ENCODE measurements at regions not wholly inside any gene's neighbourhood (a gene's known extent, or its start where the extent isn't known, plus 50 kb on each side); places are given as distances from the start of the nearest gene placed in this dataset.
"Not testable (repeated sequence)": the region's sequence is repeated elsewhere in the genome, so short reads cannot be mapped to it uniquely, and the experiment has no call there.

- Mint-ChIP-seq H3K36me3 (no peaks in the 10 kb centered on the region), H3K27me3 (ENCODE audit: low read depth in 2 of 2) (no peaks in the 10 kb centered on the region), H3K9me3 (no peaks in the 10 kb centered on the region), H3K4me3 (no peak overlapping the region), H3K27ac (no peak overlapping the region), H3K4me1 (no peaks in the 10 kb centered on the region)
- no peaks in the 10 kb centered on the region for H3K4me1 ChIP-seq (ENCODE audit: control insufficient read depth, insufficient read depth, low read length)
- no peaks in the 10 kb centered on the region for H3K36me3 ChIP-seq (ENCODE audit: control insufficient read depth, insufficient read depth, low read length)
- intact Hi-C loops (cut with micrococcal nuclease), result no loop called here
- no peaks in the 10 kb centered on the region for H3K9me3 ChIP-seq (ENCODE audit: control insufficient read depth, insufficient read depth, low read length)
- H3K27ac ChIP-seq (ENCODE audit: low read length), result no peak overlapping the region
- WGBS (ENCODE audit: insufficient coverage), result 88% methylated on average over 3 of the region's 3 CpGs
- DNase-seq, result no peak
- ATAC-seq, result no peak
- no peaks in the 10 kb centered on the region for H3K27me3 ChIP-seq (ENCODE audit: control insufficient read depth, insufficient read depth, low read length)
- TF ChIP-seq CTCF (IDR thresholded peaks at IDR 0.05), result no peak
- H3K4me3 ChIP-seq (ENCODE audit: low read length), result no peak overlapping the region
Measured at GRCh38 chr4:10837151-10837550, 152.6 kb upstream of the CLNK start.

GRCh38 chr4:10832806-10833628, 148.4 kb upstream of the CLNK start:
- Mint-ChIP-seq H3K4me3 (no peak overlapping the region), H3K9me3 (no peaks in the 10 kb centered on the region), H3K4me1 (no peaks in the 10 kb centered on the region), H3K27ac (no peak overlapping the region), H3K27me3 (ENCODE audit: low read depth in 2 of 2) (no peaks in the 10 kb centered on the region), H3K36me3 (no peaks in the 10 kb centered on the region)
- Histone ChIP-seq H3K4me3 (ENCODE audit: low read length) (no peak overlapping the region), H3K4me1 (ENCODE audit: control insufficient read depth, insufficient read depth, low read length) (no peaks in the 10 kb centered on the region), H3K27me3 (ENCODE audit: control insufficient read depth, insufficient read depth, low read length) (no peaks in the 10 kb centered on the region), H3K9me3 (ENCODE audit: control insufficient read depth, insufficient read depth, low read length) (no peaks in the 10 kb centered on the region), H3K36me3 (ENCODE audit: control insufficient read depth, insufficient read depth, low read length) (no peaks in the 10 kb centered on the region), H3K27ac (ENCODE audit: low read length) (no peak overlapping the region)
- TF ChIP-seq CTCF (IDR thresholded peaks at IDR 0.05), result no peak
- no peak for ATAC-seq
- DNase-seq, result no peak
- intact Hi-C loops (cut with micrococcal nuclease), result no loop called here
- 68% methylated on average over 8 of the region's 9 CpGs for WGBS (ENCODE audit: insufficient coverage)

GRCh38 chr4:10831727-10832408, 147.3 kb upstream of the CLNK start:
- no peak overlapping the region for H3K27ac ChIP-seq (ENCODE audit: low read length)
- no peaks in the 10 kb centered on the region for H3K36me3 ChIP-seq (ENCODE audit: control insufficient read depth, insufficient read depth, low read length)
- WGBS (ENCODE audit: insufficient coverage), result 85% methylated on average over 1 of the region's 2 CpGs
- no peaks in the 10 kb centered on the region for H3K27me3 ChIP-seq (ENCODE audit: control insufficient read depth, insufficient read depth, low read length)
- peaks cover 0 to 3% of the 10 kb centered on the region in 2 donors for H3K27me3 Mint-ChIP-seq (ENCODE audit: low read depth in 2 of 2)
- no peak for TF ChIP-seq CTCF (IDR thresholded peaks at IDR 0.05)
- H3K9me3 ChIP-seq (ENCODE audit: control insufficient read depth, insufficient read depth, low read length), result no peaks in the 10 kb centered on the region
- no peak for DNase-seq
- no peaks in the 10 kb centered on the region for H3K36me3 Mint-ChIP-seq
- no peak overlapping the region for H3K4me3 ChIP-seq (ENCODE audit: low read length)
- no peak for ATAC-seq
- no peak overlapping the region for H3K4me3 Mint-ChIP-seq
- H3K4me1 Mint-ChIP-seq, result no peaks in the 10 kb centered on the region
- H3K9me3 Mint-ChIP-seq, result no peaks in the 10 kb centered on the region
- no peak overlapping the region for H3K27ac Mint-ChIP-seq
- intact Hi-C loops (cut with micrococcal nuclease), result no loop called here
- no peaks in the 10 kb centered on the region for H3K4me1 ChIP-seq (ENCODE audit: control insufficient read depth, insufficient read depth, low read length)

GRCh38 chr4:10828918-10829538, 144.5 kb upstream of the CLNK start:
- H3K4me1 ChIP-seq (ENCODE audit: control insufficient read depth, insufficient read depth, low read length); H3K9me3 ChIP-seq (ENCODE audit: control insufficient read depth, insufficient read depth, low read length); H3K36me3 ChIP-seq (ENCODE audit: control insufficient read depth, insufficient read depth, low read length); H3K9me3 Mint-ChIP-seq; H3K27ac Mint-ChIP-seq; H3K36me3 Mint-ChIP-seq; DNase-seq; H3K4me1 Mint-ChIP-seq; intact Hi-C loops (cut with micrococcal nuclease); ATAC-seq; H3K4me3 ChIP-seq (ENCODE audit: low read length); H3K27me3 Mint-ChIP-seq (ENCODE audit: low read depth in 2 of 2); H3K4me3 Mint-ChIP-seq; H3K27ac ChIP-seq (ENCODE audit: low read length); H3K27me3 ChIP-seq (ENCODE audit: control insufficient read depth, insufficient read depth, low read length): not testable (repeated sequence)
- 96% methylated on average over 20 of the region's 21 CpGs for WGBS (ENCODE audit: insufficient coverage)
